Activated T-helper 17 cell treated with anti-CD3 and anti-CD28 coated beads, Interleukin-2, amount 50 U/mL, for 72 hours (primary cell): ENCODE measurements at regions not wholly inside any gene's neighbourhood (a gene's known extent, or its start where the extent isn't known, plus 50 kb on each side); places are given as distances from the start of the nearest gene placed in this dataset.

Experiments used
- ATAC-seq: fragments of 150-1000 bp; cut with Tn5 transposase; replicated peaks from 2 replicates; pipeline ENCODE4 v1.10.0; 2021; ENCODE audit warnings: mild to moderate bottlenecking, moderate library complexity
- H3K27ac Mint-ChIP-seq: one replicate; pipeline ENCODE4 v1.8.0; 2022; ENCODE audit warnings: mixed read lengths
- H3K27me3 Mint-ChIP-seq: one replicate; pipeline ENCODE4 v1.8.0; 2022; ENCODE audit warnings: mixed read lengths
- H3K36me3 Mint-ChIP-seq: one replicate; pipeline ENCODE4 v1.8.0; 2022; ENCODE audit warnings: low read depth, mild to moderate bottlenecking, mixed read lengths
- H3K4me1 Mint-ChIP-seq: one replicate; pipeline ENCODE4 v1.8.0; 2022; ENCODE audit warnings: mixed read lengths
- H3K4me3 Mint-ChIP-seq: one replicate; pipeline ENCODE4 v1.8.0; 2022; ENCODE audit warnings: mild to moderate bottlenecking, mixed read lengths
- H3K9me3 Mint-ChIP-seq: one replicate; pipeline ENCODE4 v1.8.0; 2022; ENCODE audit warnings: mixed read lengths

DNA sequence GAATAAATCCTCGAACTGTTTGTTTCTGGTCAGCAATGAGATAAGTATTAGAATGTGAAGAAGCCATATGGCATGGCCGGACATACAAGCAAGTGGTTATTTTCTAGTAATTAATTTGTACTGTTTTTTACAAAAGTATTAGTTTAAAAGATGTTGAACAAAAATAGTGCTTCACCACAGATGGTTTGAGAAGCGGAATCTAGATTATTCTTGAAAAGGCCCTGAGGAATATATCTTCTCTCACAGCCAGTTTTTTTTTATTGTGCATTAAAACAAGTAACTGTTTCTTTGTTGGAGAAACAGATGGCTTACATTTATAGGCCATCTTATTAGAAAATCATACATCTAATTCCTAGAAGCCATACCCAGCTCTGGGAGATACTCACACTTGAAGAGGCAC is 153.3 kb downstream of the TMEM26 start:
- no peak for ATAC-seq
- H3K36me3 Mint-ChIP-seq = no peaks in the 10 kb centered on the region
- H3K27me3 Mint-ChIP-seq = peaks cover 3% of the 10 kb centered on the region
- no peak overlapping the region for H3K4me3 Mint-ChIP-seq
- no peaks in the 10 kb centered on the region for H3K4me1 Mint-ChIP-seq
- no peak overlapping the region for H3K27ac Mint-ChIP-seq
- peaks cover 4% of the 10 kb centered on the region for H3K9me3 Mint-ChIP-seq

DNA sequence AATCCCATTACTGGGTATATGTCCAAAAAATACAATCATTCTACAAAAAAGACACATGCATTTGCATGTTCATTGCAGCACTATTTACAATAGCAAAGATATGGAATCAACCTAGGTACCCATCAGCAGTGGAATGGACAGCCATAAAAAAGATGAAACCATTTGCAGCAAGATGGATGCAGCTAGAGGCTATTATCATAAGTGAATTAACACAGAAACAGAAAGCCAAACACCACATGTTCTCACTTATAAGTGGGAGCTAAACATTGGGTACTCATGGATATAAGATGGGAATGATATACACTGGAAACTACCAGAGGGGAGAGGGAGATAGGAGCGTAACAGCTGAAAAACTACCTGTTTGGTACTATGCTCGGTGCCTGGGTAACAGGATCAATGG is 154.0 kb downstream of the TMEM26 start:
- peaks cover 3% of the 10 kb centered on the region for H3K27me3 Mint-ChIP-seq
- ATAC-seq = no peak
- no peaks in the 10 kb centered on the region for H3K36me3 Mint-ChIP-seq
- no peak overlapping the region for H3K4me3 Mint-ChIP-seq
- H3K9me3 Mint-ChIP-seq = peaks cover 4% of the 10 kb centered on the region
- no peaks in the 10 kb centered on the region for H3K4me1 Mint-ChIP-seq
- H3K27ac Mint-ChIP-seq = no peak overlapping the region

DNA sequence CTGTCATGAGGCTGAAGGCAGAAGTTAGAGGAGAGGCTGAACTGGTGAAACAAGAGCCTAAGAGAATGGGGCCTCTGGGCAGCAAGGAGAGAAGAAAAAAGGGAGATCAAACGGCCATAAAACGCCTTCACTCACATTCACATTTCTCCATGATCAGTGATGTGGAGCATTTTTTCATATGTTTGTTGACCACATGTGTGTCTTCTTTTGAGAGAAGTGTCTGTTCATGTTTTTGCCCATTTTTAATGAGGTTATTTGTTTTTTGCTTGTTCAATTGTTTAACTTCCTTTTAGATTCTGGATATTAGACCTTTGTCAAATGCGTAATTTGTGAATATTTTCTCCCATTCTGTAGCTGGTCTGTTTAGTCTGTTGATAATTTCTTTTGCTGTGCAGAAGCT is 155.0 kb downstream of the TMEM26 start:
- H3K9me3 Mint-ChIP-seq = peaks cover 4% of the 10 kb centered on the region
- H3K27me3 Mint-ChIP-seq = peaks cover 3% of the 10 kb centered on the region
- H3K4me1 Mint-ChIP-seq = no peaks in the 10 kb centered on the region
- ATAC-seq = no peak
- H3K4me3 Mint-ChIP-seq = no peak overlapping the region
- no peak overlapping the region for H3K27ac Mint-ChIP-seq
- H3K36me3 Mint-ChIP-seq = no peaks in the 10 kb centered on the region

DNA sequence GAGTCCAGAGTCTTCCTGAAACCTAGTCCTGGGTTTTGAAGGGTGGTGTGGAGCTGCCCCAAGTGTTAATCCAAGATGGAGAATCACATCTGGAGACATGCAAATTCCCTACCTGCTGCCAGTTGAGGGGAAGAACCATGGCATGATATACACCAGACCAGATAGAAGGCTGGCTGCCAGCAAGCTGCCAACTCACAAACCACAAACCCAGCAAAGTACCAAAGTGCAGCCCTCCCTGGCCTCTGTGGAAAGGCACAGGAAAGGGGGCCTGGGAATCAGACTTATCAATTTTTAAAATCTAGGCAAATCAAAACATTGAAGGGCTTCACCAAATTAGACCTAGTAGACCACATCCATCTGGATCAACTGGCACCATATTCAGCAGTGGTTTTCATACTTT is 157.0 kb downstream of the TMEM26 start:
- no peaks in the 10 kb centered on the region for H3K36me3 Mint-ChIP-seq
- peaks cover 3% of the 10 kb centered on the region for H3K27me3 Mint-ChIP-seq
- H3K4me1 Mint-ChIP-seq = no peaks in the 10 kb centered on the region
- no peak overlapping the region for H3K27ac Mint-ChIP-seq
- H3K4me3 Mint-ChIP-seq = no peak overlapping the region
- no peak for ATAC-seq
- peaks cover 4% of the 10 kb centered on the region for H3K9me3 Mint-ChIP-seq

DNA sequence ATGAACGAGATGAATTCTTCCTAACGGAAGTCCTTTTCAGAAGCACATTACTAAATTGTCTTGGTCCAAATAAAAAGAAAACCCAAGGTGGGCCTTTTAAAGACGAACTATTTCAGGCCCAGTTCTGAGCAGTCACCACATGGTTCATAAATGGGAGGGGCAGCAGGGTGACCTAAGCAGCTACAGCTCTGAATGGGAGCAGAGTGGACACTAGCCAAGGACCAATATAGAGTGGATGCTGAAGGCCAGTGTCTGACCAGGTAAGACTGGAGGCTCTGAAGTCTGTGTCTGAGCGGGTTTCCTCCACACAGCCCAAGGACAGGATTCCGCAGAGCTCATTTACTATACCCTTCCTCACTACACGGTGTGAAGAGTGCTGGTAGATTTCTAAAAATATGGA is 159.1 kb downstream of the TMEM26 start:
- Mint-ChIP-seq H3K9me3 (peaks cover 4% of the 10 kb centered on the region), H3K27me3 (peaks cover 3% of the 10 kb centered on the region), H3K36me3 (no peaks in the 10 kb centered on the region), H3K4me3 (no peak overlapping the region), H3K27ac (no peak overlapping the region), H3K4me1 (no peaks in the 10 kb centered on the region)
- ATAC-seq = no peak

DNA sequence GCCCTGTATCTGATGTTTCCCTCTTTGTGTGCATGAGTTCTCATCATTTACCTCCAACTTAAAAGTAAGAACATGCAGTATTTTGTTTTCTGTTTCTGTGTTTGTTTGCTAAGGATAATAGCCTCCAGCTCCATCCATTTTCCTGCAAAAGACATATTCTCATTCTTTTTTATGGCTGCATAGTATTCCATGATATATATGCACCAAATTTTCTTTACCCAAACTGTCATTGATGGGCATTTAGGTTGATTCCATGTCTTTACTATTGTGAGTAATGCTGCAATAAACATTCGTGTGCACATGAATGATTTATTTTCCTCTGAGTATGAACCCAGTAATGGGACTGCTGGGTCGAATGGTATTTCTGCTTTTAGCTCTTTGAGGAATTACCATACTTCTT is 163.4 kb downstream of the TMEM26 start:
- Mint-ChIP-seq H3K4me3 (no peak overlapping the region), H3K4me1 (no peaks in the 10 kb centered on the region), H3K27me3 (no peaks in the 10 kb centered on the region), H3K9me3 (no peaks in the 10 kb centered on the region), H3K27ac (no peak overlapping the region), H3K36me3 (no peaks in the 10 kb centered on the region)
- ATAC-seq = no peak

DNA sequence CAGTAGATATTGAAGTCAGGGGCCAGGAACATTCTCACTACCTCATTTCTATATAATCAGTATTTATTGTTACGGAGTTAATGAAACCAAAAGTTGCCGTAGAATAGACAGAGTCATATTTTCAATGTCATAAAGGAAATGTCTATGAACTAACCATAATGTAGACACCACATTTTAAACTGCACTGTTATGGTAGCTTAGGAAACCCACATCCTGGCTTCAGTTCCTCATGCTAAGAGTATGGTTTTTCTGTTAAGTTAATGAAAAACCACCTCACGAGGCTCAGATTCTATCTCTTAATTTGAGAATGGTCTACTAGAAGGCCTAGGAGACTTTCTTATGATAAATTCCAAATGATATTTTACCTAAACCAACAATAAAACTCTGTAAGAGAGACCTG is 166.5 kb downstream of the TMEM26 start:
- H3K27ac Mint-ChIP-seq = peak overlapping the region; percentile 9
- H3K36me3 Mint-ChIP-seq = no peaks in the 10 kb centered on the region
- ATAC-seq = peak; percentile 96
- no peaks in the 10 kb centered on the region for H3K27me3 Mint-ChIP-seq
- H3K9me3 Mint-ChIP-seq = no peaks in the 10 kb centered on the region
- no peaks in the 10 kb centered on the region for H3K4me1 Mint-ChIP-seq
- H3K4me3 Mint-ChIP-seq = peak overlapping the region; percentile 4

DNA sequence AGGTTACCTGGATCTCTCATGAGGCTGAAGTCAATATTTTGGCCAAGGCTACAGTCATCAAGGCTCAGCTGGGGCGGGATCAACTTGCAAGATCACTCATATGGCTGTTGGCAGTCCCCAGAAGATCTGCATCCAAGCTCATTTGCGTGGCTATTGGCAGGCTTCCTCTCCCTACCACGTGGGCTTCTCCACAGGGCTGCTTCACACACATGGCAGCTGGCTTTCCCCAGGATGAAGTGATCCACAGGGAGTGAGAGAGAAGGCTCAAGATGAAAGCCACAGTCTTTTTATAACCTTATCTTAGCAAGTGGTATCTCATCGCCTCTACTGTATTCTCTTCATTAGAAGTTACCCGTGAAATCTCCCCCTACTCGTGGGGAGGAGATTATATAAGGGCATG is 167.4 kb downstream of the TMEM26 start:
- ATAC-seq = no peak
- no peaks in the 10 kb centered on the region for H3K4me1 Mint-ChIP-seq
- no peaks in the 10 kb centered on the region for H3K27me3 Mint-ChIP-seq

DNA sequence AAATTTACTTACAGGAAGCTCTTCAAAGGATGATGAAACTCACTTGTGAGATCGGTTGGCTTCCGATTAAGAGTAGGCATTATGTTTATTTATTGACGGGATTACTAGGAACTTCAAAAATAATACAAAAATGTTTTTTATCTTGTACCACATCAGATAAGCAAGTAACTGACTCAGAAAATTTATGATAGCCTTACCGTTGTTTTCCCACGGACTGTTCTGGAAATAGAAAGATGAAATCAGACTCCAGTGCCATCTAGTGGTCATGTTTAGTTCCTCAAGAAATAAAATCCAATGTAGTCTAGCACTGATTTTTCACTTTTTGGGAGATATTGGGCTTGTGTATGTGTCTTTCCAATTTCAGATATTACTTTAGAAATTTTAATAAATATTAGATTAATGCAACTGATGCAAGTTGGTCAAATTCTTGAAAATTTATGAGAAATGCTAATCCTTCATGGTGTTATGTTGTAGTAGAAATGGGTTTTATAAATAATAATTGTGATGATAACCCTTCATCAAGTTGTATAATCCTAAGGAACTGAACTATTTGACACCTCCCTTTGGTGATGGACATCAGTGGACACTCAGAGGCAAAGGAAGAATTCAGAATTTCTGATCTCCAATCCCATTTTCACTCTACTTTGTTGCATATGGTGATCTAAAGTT is 168.8 kb downstream of the TMEM26 start:
- Mint-ChIP-seq H3K27me3 (no peaks in the 10 kb centered on the region), H3K9me3 (no peaks in the 10 kb centered on the region), H3K4me1 (no peaks in the 10 kb centered on the region), H3K4me3 (peak overlapping the region; percentile 24), H3K36me3 (no peaks in the 10 kb centered on the region), H3K27ac (no peak overlapping the region)
- ATAC-seq = no peak

More for the DNA sequence above, 167.4 kb downstream of the TMEM26 start:
- Mint-ChIP-seq H3K36me3 (no peaks in the 10 kb centered on the region), H3K4me3 (no peak overlapping the region), H3K27ac (no peak overlapping the region), H3K9me3 (no peaks in the 10 kb centered on the region)

DNA sequence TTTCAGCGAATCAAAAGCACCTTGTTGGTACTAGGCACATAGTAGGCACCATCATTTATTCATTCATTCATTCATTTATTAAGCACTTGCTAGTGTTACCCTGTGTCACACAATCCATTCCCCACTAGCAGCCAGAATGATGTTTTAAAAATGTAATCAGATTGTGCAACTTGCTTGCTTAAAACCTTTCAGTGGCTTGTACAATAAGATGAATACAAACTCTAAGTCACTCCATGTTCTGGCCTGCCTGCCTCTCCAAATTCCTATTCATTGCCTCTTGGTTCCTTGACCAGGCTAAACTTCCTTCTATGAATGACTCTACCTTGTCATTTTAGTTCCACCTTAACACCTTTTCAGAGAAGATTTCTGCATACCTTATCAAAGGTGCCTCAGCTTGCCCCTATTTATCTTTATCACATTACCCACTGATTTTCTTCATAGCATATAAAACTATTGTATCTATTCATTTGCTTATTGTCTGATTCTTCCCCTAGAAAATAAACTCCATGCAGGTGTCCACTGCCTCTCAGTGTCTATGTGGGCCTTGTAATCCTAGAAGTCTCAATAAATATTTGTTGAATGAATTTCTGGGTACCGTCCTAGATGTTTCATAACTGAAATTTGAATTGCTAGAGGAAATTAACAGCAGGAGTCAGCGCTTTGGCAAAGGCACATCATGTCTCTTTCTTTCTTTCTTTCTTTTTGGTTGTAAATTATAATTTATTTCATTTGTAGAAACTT is 169.5 kb downstream of the TMEM26 start:
- ATAC-seq = no peak
- Mint-ChIP-seq H3K27ac (no peak overlapping the region), H3K36me3 (no peaks in the 10 kb centered on the region), H3K4me3 (peak overlapping the region; percentile 24), H3K27me3 (no peaks in the 10 kb centered on the region), H3K4me1 (no peaks in the 10 kb centered on the region), H3K9me3 (no peaks in the 10 kb centered on the region)

DNA sequence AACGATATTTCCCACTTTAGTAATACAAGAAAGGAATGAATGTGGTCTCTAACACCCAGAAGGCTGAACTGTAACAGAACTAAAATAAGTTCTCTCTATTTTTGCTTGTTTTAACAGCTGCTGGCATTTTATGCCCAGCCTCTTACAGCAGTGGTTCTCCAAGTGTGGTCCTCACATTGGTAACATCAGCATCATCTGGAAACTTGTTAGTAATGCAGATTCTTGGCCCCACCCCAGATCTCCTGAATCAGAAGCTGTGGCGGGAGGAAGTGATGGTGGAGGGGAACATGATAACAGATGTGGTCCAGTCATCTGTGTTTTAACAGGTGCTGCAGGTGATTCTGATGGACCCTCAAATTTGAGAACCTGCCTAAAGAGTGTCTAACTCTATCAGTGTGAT is 170.1 kb downstream of the TMEM26 start:
- no peak for ATAC-seq
- H3K27me3 Mint-ChIP-seq = no peaks in the 10 kb centered on the region
- no peak overlapping the region for H3K4me3 Mint-ChIP-seq
- H3K4me1 Mint-ChIP-seq = no peaks in the 10 kb centered on the region
- H3K36me3 Mint-ChIP-seq = no peaks in the 10 kb centered on the region
- no peaks in the 10 kb centered on the region for H3K9me3 Mint-ChIP-seq
- no peak overlapping the region for H3K27ac Mint-ChIP-seq

DNA sequence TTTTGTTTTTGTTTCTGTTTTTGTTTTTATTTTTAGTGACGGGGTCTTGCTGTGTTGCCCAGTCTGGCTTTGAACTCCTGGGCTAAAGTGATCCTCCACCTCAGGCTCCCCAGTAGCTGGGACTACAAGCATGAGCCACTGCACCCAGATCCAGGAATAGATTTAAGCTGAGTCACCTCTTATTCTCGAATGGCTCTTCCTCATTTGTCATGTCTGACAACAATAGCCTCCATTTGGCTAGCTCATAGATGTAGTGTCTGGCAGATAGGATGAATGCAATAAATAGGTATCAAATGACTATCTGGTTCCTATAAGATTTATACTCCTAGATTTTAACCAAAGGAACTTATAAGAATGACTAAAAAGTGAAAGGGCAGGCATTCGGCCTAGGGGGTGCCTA is 172.9 kb downstream of the TMEM26 start:
- Mint-ChIP-seq H3K4me1 (no peaks in the 10 kb centered on the region), H3K36me3 (no peaks in the 10 kb centered on the region), H3K4me3 (no peak overlapping the region), H3K27ac (no peak overlapping the region), H3K9me3 (no peaks in the 10 kb centered on the region), H3K27me3 (no peaks in the 10 kb centered on the region)
- ATAC-seq = no peak

DNA sequence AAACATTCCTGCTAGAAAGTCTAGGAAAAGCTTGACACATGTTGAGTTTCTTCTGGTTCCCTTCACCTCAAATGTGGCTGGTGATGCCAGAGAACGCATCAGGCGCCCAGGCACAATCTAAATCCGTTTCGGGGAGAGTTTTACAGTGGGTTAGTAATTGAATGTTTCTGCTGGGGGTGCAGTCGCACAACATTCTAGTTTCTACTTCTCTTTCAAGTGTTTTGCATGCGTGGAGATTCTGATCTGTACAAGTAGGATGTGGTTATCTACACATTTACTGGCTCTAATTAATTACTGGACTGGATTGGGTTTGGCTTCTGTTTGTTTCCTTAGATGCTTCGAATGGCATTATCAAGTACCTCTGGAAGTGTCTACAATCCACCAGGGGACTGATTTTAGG is 173.8 kb downstream of the TMEM26 start:
- H3K4me1 Mint-ChIP-seq = no peaks in the 10 kb centered on the region
- H3K36me3 Mint-ChIP-seq = no peaks in the 10 kb centered on the region
- H3K4me3 Mint-ChIP-seq = no peak overlapping the region
- ATAC-seq = no peak
- no peaks in the 10 kb centered on the region for H3K9me3 Mint-ChIP-seq
- no peak overlapping the region for H3K27ac Mint-ChIP-seq
- no peaks in the 10 kb centered on the region for H3K27me3 Mint-ChIP-seq

DNA sequence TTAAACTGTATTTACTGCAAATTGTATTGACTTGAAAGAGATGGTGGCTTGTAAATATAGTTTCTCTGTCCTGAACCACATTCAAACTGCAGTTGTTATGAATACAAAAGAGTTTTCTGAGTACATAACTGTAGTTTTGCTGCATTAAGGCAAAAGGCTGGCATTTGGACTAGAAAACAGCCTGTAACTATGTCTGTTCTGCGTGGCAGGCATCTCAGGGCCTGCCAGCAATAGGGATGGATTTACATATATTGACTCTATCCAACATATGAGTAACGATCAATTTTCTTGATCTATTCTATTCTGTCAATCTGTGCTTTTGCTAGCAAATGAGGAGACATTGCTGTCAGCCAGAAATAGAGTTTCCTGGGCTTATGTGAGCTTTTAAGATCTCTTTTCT is 174.6 kb downstream of the TMEM26 start:
- no peaks in the 10 kb centered on the region for H3K27me3 Mint-ChIP-seq
- H3K36me3 Mint-ChIP-seq = no peaks in the 10 kb centered on the region
- H3K27ac Mint-ChIP-seq = no peak overlapping the region
- H3K4me1 Mint-ChIP-seq = no peaks in the 10 kb centered on the region
- ATAC-seq = no peak
- no peaks in the 10 kb centered on the region for H3K9me3 Mint-ChIP-seq
- H3K4me3 Mint-ChIP-seq = no peak overlapping the region

DNA sequence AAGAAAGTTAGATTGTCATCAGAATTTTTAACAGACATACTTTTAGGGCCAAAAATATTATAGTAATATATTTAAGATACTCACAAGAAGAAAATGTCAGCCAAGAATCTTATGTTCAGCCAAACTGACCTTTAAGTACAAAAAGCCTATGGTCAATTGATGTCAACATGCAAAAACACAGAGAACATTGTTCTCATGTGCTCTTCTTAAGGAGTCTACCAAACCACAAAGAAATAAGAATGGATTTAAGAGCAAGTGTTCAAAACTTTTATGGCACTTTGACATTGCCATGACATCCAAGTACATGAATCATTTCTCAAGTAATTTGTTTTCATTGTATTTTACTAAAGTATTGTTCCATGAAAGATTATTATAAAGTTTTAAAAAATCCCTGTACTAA is 180.4 kb downstream of the TMEM26 start:
- Mint-ChIP-seq H3K9me3 (no peaks in the 10 kb centered on the region), H3K27ac (no peak overlapping the region), H3K27me3 (peaks cover 10% of the 10 kb centered on the region), H3K4me3 (no peak overlapping the region), H3K36me3 (no peaks in the 10 kb centered on the region), H3K4me1 (no peaks in the 10 kb centered on the region)
- no peak for ATAC-seq
